ENCODE measurements at regions not wholly inside any gene's neighbourhood (a gene's known extent, or its start where the extent isn't known, plus 50 kb on each side); places are given as distances from the start of the nearest gene placed in this dataset.

- TF ChIP-seq POLR2A (IDR thresholded peaks at IDR 0.05) (no peak), CTCF (IDR thresholded peaks at IDR 0.05) (no peak)
Measured at GRCh38 chr3:117871934-117872333, 1162.4 kb downstream of the TUSC7 start.
